IMR-90 (cell line): ENCODE measurements at regions not wholly inside any gene's neighbourhood (a gene's known extent, or its start where the extent isn't known, plus 50 kb on each side); places are given as distances from the start of the nearest gene placed in this dataset.

Experiments used
- ATAC-seq: fragments of 200-7000 bp; cut with Tn5 transposase; 2 replicates; pipeline ENCODE4 v1.9.1; 2020; ENCODE audit warnings: low read depth, mild to moderate bottlenecking, moderate library complexity
- BruUV-seq: library from RNA; stranded (reverse); fragments of 400-500 nt; replicated peaks from 2 replicates; lab custom pipeline; 2021; lab: Mats Ljungman, UMichigan
- CTCF ChIA-PET: fragments of 300-600 bp; formaldehyde crosslinking; extraction: SDS; loops from one replicate; lab custom pipeline; 2021; ENCODE audit warnings: antibody characterized with exemption; lab: Yijun Ruan, JAX
- POLR2A ChIA-PET: fragments of 300-600 bp; sonication (Branson Sonifier 250); formaldehyde crosslinking; loops from one replicate; lab custom pipeline; 2022; ENCODE audit warnings: antibody characterized with exemption; ENCODE audit not compliant: unreplicated experiment; lab: Charles Lee
- DNase-seq: peaks from one replicate; pipeline ENCODE4 v3.0.0; 2013
- H2AFZ ChIP-seq: replicated peaks from 2 replicates; pipeline ENCODE3; 2013; ENCODE audit warnings: low read length, mild to moderate bottlenecking; ENCODE audit not compliant: poor library complexity
- H2AK5ac ChIP-seq: 2 replicates; pipeline ENCODE4 v1.6.1; 2013; ENCODE audit warnings: low read depth, low read length, inconsistent platforms
- H2AK9ac ChIP-seq: replicated peaks from 2 replicates; pipeline ENCODE3; 2013; ENCODE audit warnings: mild to moderate bottlenecking, low read depth, low read length, moderate library complexity; ENCODE audit not compliant: poor library complexity
- H2BK120ac ChIP-seq: 2 replicates; pipeline ENCODE4 v1.6.1; 2013; ENCODE audit warnings: low read depth, low read length, inconsistent platforms
- H2BK15ac ChIP-seq: 3 replicates; pipeline ENCODE4 v1.6.1; 2013; ENCODE audit warnings: low read depth, low read length, inconsistent platforms
- H2BK20ac ChIP-seq: 2 replicates; pipeline ENCODE4 v1.6.1; 2013; ENCODE audit warnings: low read depth, mild to moderate bottlenecking, inconsistent platforms, low read length, moderate library complexity
- H2BK5ac ChIP-seq: 2 replicates; pipeline ENCODE4 v1.6.1; 2013; ENCODE audit warnings: mild to moderate bottlenecking, low read depth, low read length, inconsistent platforms; ENCODE audit not compliant: poor library complexity, severe bottlenecking
- H3K14ac ChIP-seq: replicated peaks from 2 replicates; pipeline ENCODE4 v1.6.1; 2013; ENCODE audit warnings: low read depth, low read length, inconsistent platforms
- H3K18ac ChIP-seq: 2 replicates; pipeline ENCODE4 v1.6.1; 2013; ENCODE audit warnings: low read depth, low read length, control low read depth
- H3K23ac ChIP-seq: 2 replicates; pipeline ENCODE4 v1.6.1; 2013; ENCODE audit warnings: low read depth, low read length, inconsistent platforms
- H3K27ac ChIP-seq: 2 replicates; pipeline ENCODE4 v1.5.1; 2013; ENCODE audit warnings: mild to moderate bottlenecking, control low read depth, low read length; ENCODE audit not compliant: insufficient read depth
- H3K27me3 ChIP-seq: 2 replicates; pipeline ENCODE4 v1.6.1; 2013; ENCODE audit warnings: low read length; ENCODE audit not compliant: control insufficient read depth, insufficient read depth
- H3K36me3 ChIP-seq: 2 replicates; pipeline ENCODE4 v1.6.1; 2013; ENCODE audit warnings: low read length, mixed read lengths; ENCODE audit not compliant: control insufficient read depth, insufficient read depth
- H3K4ac ChIP-seq: 2 replicates; pipeline ENCODE4 v1.6.1; 2013; ENCODE audit warnings: low read depth, low read length, inconsistent platforms
- H3K4me1 ChIP-seq: 2 replicates; pipeline ENCODE4 v1.6.1; 2013; ENCODE audit warnings: low read length, mixed read lengths; ENCODE audit not compliant: control insufficient read depth, insufficient read depth
- H3K4me2 ChIP-seq: 2 replicates; pipeline ENCODE4 v1.6.1; 2013; ENCODE audit warnings: low read depth, mild to moderate bottlenecking, control low read depth, low read length, moderate library complexity
- H3K4me3 ChIP-seq: 2 replicates; pipeline ENCODE4 v1.5.1; 2013; ENCODE audit warnings: low read depth, mild to moderate bottlenecking, control low read depth, low read length, moderate library complexity; ENCODE audit not compliant: insufficient read depth
- H3K56ac ChIP-seq: 2 replicates; pipeline ENCODE4 v1.6.1; 2013; ENCODE audit warnings: low read length, inconsistent platforms; ENCODE audit not compliant: insufficient read depth; ENCODE audit errors: extremely low read depth
- H3K79me1 ChIP-seq, 2 experiments: 2 replicates each; pipeline ENCODE4 v1.6.1; 2013; ENCODE audit warnings: low read length in 2 of 2, inconsistent platforms in 1 of 2, low read depth in 1 of 2
- H3K9ac ChIP-seq: 2 replicates; pipeline ENCODE4 v1.6.1; 2013; ENCODE audit warnings: low read depth, low read length, control low read depth
- H3K9me1 ChIP-seq: 2 replicates; pipeline ENCODE4 v1.6.1; 2013; ENCODE audit warnings: low read length, inconsistent platforms; ENCODE audit not compliant: insufficient read depth
- H3K9me3 ChIP-seq: 2 replicates; pipeline ENCODE4 v1.6.1; 2013; ENCODE audit warnings: low read length; ENCODE audit not compliant: control insufficient read depth, insufficient read depth
- H4K20me1 ChIP-seq: 2 replicates; pipeline ENCODE4 v1.6.1; 2013; ENCODE audit warnings: low read length, inconsistent platforms; ENCODE audit not compliant: insufficient read depth
- H4K5ac ChIP-seq: 2 replicates; pipeline ENCODE4 v1.6.1; 2013; ENCODE audit warnings: mild to moderate bottlenecking, low read depth, low read length, control low read depth
- H4K8ac ChIP-seq, 2 experiments: 2 replicates each; pipeline ENCODE4 v1.6.1; 2013; ENCODE audit warnings: low read depth in 2 of 2, low read length in 2 of 2, control low read depth in 1 of 2, inconsistent platforms in 1 of 2
- H4K91ac ChIP-seq: 2 replicates; pipeline ENCODE4 v1.6.1; 2013; ENCODE audit warnings: low read depth, low read length, inconsistent platforms; ENCODE audit not compliant: insufficient read depth
- BHLHE40 ChIP-seq: fragments of 150-350 bp; IDR thresholded peaks from 2 replicates; pipeline ENCODE4 v1.6.1; 2016; ENCODE audit warnings: mild to moderate bottlenecking, low read depth, low read length
- CHD1 ChIP-seq: IDR thresholded peaks from 2 replicates; pipeline ENCODE4 v1.6.1; 2012; ENCODE audit warnings: low read depth, low read length, improper control_type of control experiment
- CTCF ChIP-seq: conservative IDR thresholded peaks from 2 replicates; pipeline ENCODE4 v1.5.1; 2012; ENCODE audit warnings: mild to moderate bottlenecking, low read depth, low read length, improper control_type of control experiment
- ELK1 ChIP-seq: fragments of 150-350 bp; IDR thresholded peaks from 2 replicates; pipeline ENCODE4 v1.6.1; 2016; ENCODE audit warnings: low read depth, mild to moderate bottlenecking, low read length, moderate library complexity, borderline replicate concordance
- FOS ChIP-seq: fragments of 150-350 bp; IDR thresholded peaks from 2 replicates; pipeline ENCODE4 v1.6.1; 2016; ENCODE audit warnings: low read depth, low read length
- MAZ ChIP-seq: IDR thresholded peaks from 2 replicates; pipeline ENCODE4 v1.6.1; 2012; ENCODE audit warnings: low read depth, mild to moderate bottlenecking, low read length, improper control_type of control experiment, moderate library complexity, borderline replicate concordance
- MXI1 ChIP-seq: IDR thresholded peaks from 2 replicates; pipeline ENCODE4 v1.6.1; 2012; ENCODE audit warnings: low read depth, mild to moderate bottlenecking, low read length, moderate library complexity, borderline replicate concordance
- NFE2L2 ChIP-seq: fragments of 150-350 bp; IDR thresholded peaks from 2 replicates; pipeline ENCODE4 v1.6.1; 2016; ENCODE audit warnings: low read depth, mild to moderate bottlenecking, low read length
- POLR2A ChIP-seq: IDR thresholded peaks from 2 replicates; pipeline ENCODE4 v1.6.1; 2012; ENCODE audit warnings: mild to moderate bottlenecking, low read depth, low read length
- RAD21 ChIP-seq: IDR thresholded peaks from 2 replicates; pipeline ENCODE4 v1.6.1; 2012; ENCODE audit warnings: low read length, improper control_type of control experiment
- RCOR1 ChIP-seq: IDR thresholded peaks from 2 replicates; pipeline ENCODE4 v1.6.1; 2012; ENCODE audit warnings: mild to moderate bottlenecking, low read length, improper control_type of control experiment; ENCODE audit not compliant: insufficient replicate concordance
- RFX5 ChIP-seq: IDR thresholded peaks from 2 replicates; pipeline ENCODE4 v1.8.0; 2012; ENCODE audit warnings: low read depth, mild to moderate bottlenecking, low read length, moderate library complexity
- USF2 ChIP-seq: fragments of 150-350 bp; IDR thresholded peaks from 2 replicates; pipeline ENCODE4 v1.6.1; 2017; ENCODE audit warnings: mild to moderate bottlenecking, antibody characterized with exemption, low read length, low read depth
- WGBS, 2 experiments: methylation state at CpG; one replicate each; pipeline versions ENCODE4 v1.1.5 to v1.1.7; 2013; ENCODE audit warnings: missing lambda C conversion rate in 2 of 2; ENCODE audit not compliant: insufficient read length in 1 of 2; ENCODE audit errors: extremely low coverage in 2 of 2; 5-methylcytosine and 5-hydroxymethylcytosine counted together
- dilution Hi-C: fragments of 300-500 bp; cut with HindIII; formaldehyde crosslinking; loops from one replicate; pipeline ENCODE4 v1.14.3; 2018; ENCODE audit warnings: low sequenced_read_pairs; ENCODE audit not compliant: unreplicated experiment
- in situ Hi-C: fragments of 300-500 bp; cut with MboI; formaldehyde crosslinking; loops from 3 replicates; pipeline ENCODE4 v1.14.3; 2019; ENCODE audit warnings: low sequenced_read_pairs, inconsistent platforms, mixed read lengths
- intact Hi-C: fragments of 100-400 bp; cut with micrococcal nuclease; formaldehyde crosslinking; loops from 2 replicates; pipeline ENCODE4 v1.10.0; 2022

- no TSS peak for BruUV-seq
- no peak for DNase-seq
- intact Hi-C loops (no loop called here), dilution Hi-C loops (no loop called here), in situ Hi-C loops (no loop called here)
- no peak overlapping the region for H2BK5ac ChIP-seq
- no peak overlapping the region for H4K91ac ChIP-seq
- H4K8ac ChIP-seq: no peak overlapping the region
- no peak overlapping the region for H2AK9ac ChIP-seq
- H3K4me2 ChIP-seq: no peak overlapping the region
- no peak overlapping the region for H3K4ac ChIP-seq
- H3K9me3 ChIP-seq: peaks cover 4% of the 10 kb centered on the region; the same call in 1 of the 2 replicates
- no peak overlapping the region for H4K5ac ChIP-seq
- no peaks in the 10 kb centered on the region for H3K79me1 ChIP-seq
- H3K4me1 ChIP-seq: no peaks in the 10 kb centered on the region
- no peaks in the 10 kb centered on the region for H4K20me1 ChIP-seq
- no peak overlapping the region for H3K18ac ChIP-seq
- no peaks in the 10 kb centered on the region for H3K9me1 ChIP-seq
- no peak for ATAC-seq
- CTCF ChIA-PET: no interaction called here
- H2BK15ac ChIP-seq: no peak overlapping the region
- H3K56ac ChIP-seq: no peak overlapping the region
- no peak overlapping the region for H3K27ac ChIP-seq
- H3K27me3 ChIP-seq: no peaks in the 10 kb centered on the region
- POLR2A ChIA-PET: no interaction called here
- no peak overlapping the region for H3K4me3 ChIP-seq
- H3K36me3 ChIP-seq: no peaks in the 10 kb centered on the region
- no peak overlapping the region for H2BK120ac ChIP-seq
- H2AFZ ChIP-seq: no peak overlapping the region
- WGBS, 2 experiments: 93% methylated on average over 3 of the region's 5 CpGs; no CpG with 5 or more reads in 1 of the 2 experiments
- no peak overlapping the region for H3K14ac ChIP-seq
- H2BK20ac ChIP-seq: no peak overlapping the region
- no peak overlapping the region for H3K9ac ChIP-seq
- H3K23ac ChIP-seq: no peak overlapping the region
- H2AK5ac ChIP-seq: no peak overlapping the region
- TF ChIP-seq RCOR1 (no peak), POLR2A (no peak), CHD1 (no peak), NFE2L2 (no peak), USF2 (no peak), MXI1 (no peak), RFX5 (no peak), ELK1 (no peak), RAD21 (no peak), FOS (no peak), MAZ (no peak), CTCF (no peak), BHLHE40 (no peak)
These were observed 314.1 kb upstream of the TRIB2 start for GRCh38 chr2:12402440-12403139.
